Left renal cortex interstitium (tissue), 4 donors: ENCODE measurements at regions not wholly inside any gene's neighbourhood (a gene's known extent, or its start where the extent isn't known, plus 50 kb on each side); places are given as distances from the start of the nearest gene placed in this dataset.

Experiments
- DNase-seq, 4 donors: peaks; one replicate each; pipeline ENCODE4 v3.0.0-alpha.2; 2013; ENCODE audit warnings: low read depth in 4 of 4, low spot score in 2 of 4, missing footprints in 1 of 4

GRCh38 chrX:68898598-68898997 lies 69.8 kb downstream of the EFNB1 start:
- DNase-seq, result no peak

GRCh38 chrX:68897118-68897945 lies 68.5 kb downstream of the EFNB1 start:
- DNase-seq, result no peak

GRCh38 chrX:68896581-68896980 lies 67.8 kb downstream of the EFNB1 start:
- no peak for DNase-seq

GRCh38 chrX:68895778-68896177 lies 67.0 kb downstream of the EFNB1 start:
- DNase-seq, result no peak

- DNase-seq, result no peak
Observed at GRCh38 chrX:68895341-68895755, 66.5 kb downstream of the EFNB1 start.

GRCh38 chrX:68894513-68895340 lies 65.9 kb downstream of the EFNB1 start:
- no peak for DNase-seq

- DNase-seq, result no peak
Observed at GRCh38 chrX:68894142-68894512, 65.3 kb downstream of the EFNB1 start.

- no peak for DNase-seq
Observed at GRCh38 chrX:68892651-68893050, 63.8 kb downstream of the EFNB1 start.

- no peak for DNase-seq
Observed at GRCh38 chrX:68892134-68892533, 63.3 kb downstream of the EFNB1 start.
